ENCODE measurements at regions not wholly inside any gene's neighbourhood (a gene's known extent, or its start where the extent isn't known, plus 50 kb on each side); places are given as distances from the start of the nearest gene placed in this dataset.

DNA sequence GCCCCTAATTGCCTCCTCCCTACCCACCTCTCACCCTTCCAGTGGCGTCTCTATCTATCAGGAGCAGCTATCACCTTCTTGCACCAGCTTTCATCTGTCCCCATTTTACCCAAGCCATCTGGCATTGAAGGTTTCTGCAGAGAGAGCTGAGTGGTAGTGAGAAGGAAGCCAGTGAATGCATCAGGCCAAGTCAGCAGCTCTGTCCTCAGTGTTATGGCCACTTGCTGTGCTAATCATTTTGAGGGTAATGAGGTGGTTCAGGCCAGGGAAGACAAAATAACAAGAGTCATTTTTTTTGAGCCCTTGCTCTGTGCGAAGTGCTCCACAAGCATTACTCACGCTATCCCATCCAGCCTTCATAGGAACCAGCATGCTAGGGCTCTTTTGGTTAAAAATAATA lies 164.7 kb downstream of the SUDS3 start:
- Histone ChIP-seq H3K79me2 (ENCODE audit: control insufficient read depth, insufficient read depth, low read length) (no peaks in the 10 kb centered on the region), H4K20me1 (ENCODE audit: control insufficient read depth, insufficient read depth, low read length, poor library complexity, severe bottlenecking) (no peaks in the 10 kb centered on the region), H3K27me3 (replicated peaks in 1 of 4; ENCODE audit: control extremely low read depth in 1 of 4, control insufficient read depth in 3 of 4, insufficient read depth in 4 of 4, low read length in 3 of 4) (peaks cover 0 to 3% (median 0%) of the 10 kb centered on the region in 4 experiments), H3K9ac (ENCODE audit: low read length) (no peak overlapping the region), H2AFZ (ENCODE audit: insufficient read depth, low read depth, low read length, poor library complexity, severe bottlenecking) (no peak overlapping the region), H3K36me3 (replicated peaks in 1 of 2; ENCODE audit: control extremely low read depth in 1 of 2, control insufficient read depth in 1 of 2, extremely low read depth in 1 of 2, insufficient read depth in 2 of 2, low read length in 1 of 2) (no peaks in the 10 kb centered on the region), H3K4me2 (replicated peaks; ENCODE audit: low read depth, low read length, poor library complexity, severe bottlenecking) (no peak overlapping the region), H3K4me3 (ENCODE audit: control extremely low read depth in 1 of 5, extremely low read depth in 1 of 5, insufficient read depth in 1 of 5, low read depth in 2 of 5, low read length in 4 of 5) (no peak overlapping the region), H3K9me3 (ENCODE audit: control extremely low read depth in 1 of 3, control insufficient read depth in 2 of 3, insufficient read depth in 1 of 3, low read length in 2 of 3) (peaks cover 0 to 5% (median 0%) of the 10 kb centered on the region in 3 donors), H3K27ac (ENCODE audit: low read length in 2 of 2) (no peak overlapping the region), H3K4me1 (ENCODE audit: control insufficient read depth in 2 of 2, insufficient read depth in 2 of 2, low read length in 2 of 2) (no peaks in the 10 kb centered on the region)
- ChIA-PET CTCF (no interaction called here), POLR2A (no interaction called here)
- Mint-ChIP-seq H3K27me3 (peaks cover 9% of the 10 kb centered on the region), H3K9me3 (ENCODE audit: insufficient read depth) (peaks cover 3% of the 10 kb centered on the region), H3K27ac (no peak overlapping the region), H3K4me3 (no peak overlapping the region), H3K4me1 (no peaks in the 10 kb centered on the region)
- no CpG with 5 or more reads among the region's 3 CpGs for whole genome bisulfite sequencing (ENCODE audit: insufficient coverage)
- no peak for DNase-seq
- ATAC-seq (ENCODE audit: low read depth): no peak
- TF ChIP-seq EZH2 (IDR thresholded peaks at IDR 0.05; ENCODE audit: borderline replicate concordance, insufficient read depth, low read depth, low read length, poor library complexity, severe bottlenecking) (no peak), CTCF (IDR thresholded peaks at IDR 0.05) (no peak)
- intact Hi-C loops (cut with micrococcal nuclease): no loop called here

DNA sequence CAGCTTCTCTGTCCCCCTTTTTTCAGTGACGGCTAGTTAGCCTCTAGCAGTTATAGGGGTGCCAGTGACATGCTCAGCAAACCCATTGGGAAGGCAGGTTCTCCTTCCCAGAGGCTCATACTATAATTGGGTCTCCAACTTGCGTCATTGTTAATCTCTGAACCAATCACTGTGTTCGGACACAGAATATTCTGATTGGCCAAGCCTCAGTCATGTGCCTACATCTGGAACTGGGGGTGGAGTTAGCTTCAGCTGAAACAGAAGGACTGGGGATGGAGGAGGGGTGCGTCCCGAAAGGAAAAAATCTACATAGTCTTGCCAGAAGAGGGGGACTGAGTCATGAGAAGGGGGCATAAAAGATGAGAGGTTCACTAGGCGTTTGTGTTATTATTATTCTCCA lies 165.6 kb downstream of the SUDS3 start:
- TF ChIP-seq CTCF (IDR thresholded peaks at IDR 0.05) (no peak), EZH2 (IDR thresholded peaks at IDR 0.05; ENCODE audit: borderline replicate concordance, insufficient read depth, low read depth, low read length, poor library complexity, severe bottlenecking) (no peak)
- ATAC-seq (ENCODE audit: low read depth) (no peak), DNase-seq (no peak)
- Histone ChIP-seq H3K9ac (ENCODE audit: low read length) (no peak overlapping the region), H3K27ac (ENCODE audit: low read length in 2 of 2) (no peak overlapping the region), H3K4me2 (replicated peaks; ENCODE audit: low read depth, low read length, poor library complexity, severe bottlenecking) (no peak overlapping the region), H3K9me3 (ENCODE audit: control extremely low read depth in 1 of 3, control insufficient read depth in 2 of 3, insufficient read depth in 1 of 3, low read length in 2 of 3) (peaks cover 0 to 5% (median 0%) of the 10 kb centered on the region in 3 donors), H3K36me3 (replicated peaks in 1 of 2; ENCODE audit: control extremely low read depth in 1 of 2, control insufficient read depth in 1 of 2, extremely low read depth in 1 of 2, insufficient read depth in 2 of 2, low read length in 1 of 2) (no peaks in the 10 kb centered on the region), H3K79me2 (ENCODE audit: control insufficient read depth, insufficient read depth, low read length) (no peaks in the 10 kb centered on the region), H4K20me1 (ENCODE audit: control insufficient read depth, insufficient read depth, low read length, poor library complexity, severe bottlenecking) (no peaks in the 10 kb centered on the region), H2AFZ (ENCODE audit: insufficient read depth, low read depth, low read length, poor library complexity, severe bottlenecking) (no peak overlapping the region), H3K4me3 (ENCODE audit: control extremely low read depth in 1 of 5, extremely low read depth in 1 of 5, insufficient read depth in 1 of 5, low read depth in 2 of 5, low read length in 4 of 5) (no peak overlapping the region), H3K27me3 (replicated peaks in 1 of 4; ENCODE audit: control extremely low read depth in 1 of 4, control insufficient read depth in 3 of 4, insufficient read depth in 4 of 4, low read length in 3 of 4) (no peaks in the 10 kb centered on the region), H3K4me1 (ENCODE audit: control insufficient read depth in 2 of 2, insufficient read depth in 2 of 2, low read length in 2 of 2) (no peaks in the 10 kb centered on the region)
- Mint-ChIP-seq H3K27ac (no peak overlapping the region), H3K4me1 (no peaks in the 10 kb centered on the region), H3K9me3 (ENCODE audit: insufficient read depth) (peaks cover 3% of the 10 kb centered on the region), H3K4me3 (no peak overlapping the region), H3K27me3 (peaks cover 7% of the 10 kb centered on the region)
- intact Hi-C loops (cut with micrococcal nuclease): no loop called here
- POLR2A ChIA-PET: no interaction called here
- 97% methylated on average over 4 of the region's 6 CpGs for WGBS (ENCODE audit: insufficient coverage)
- CTCF ChIA-PET: no interaction called here
